ENCODE measurements at regions not wholly inside any gene's neighbourhood (a gene's known extent, or its start where the extent isn't known, plus 50 kb on each side); places are given as distances from the start of the nearest gene placed in this dataset.

GRCh38 chr11:116115801-116116200, 611.6 kb upstream of the CADM1 start:
- Histone ChIP-seq H3K27me3 (ENCODE audit: control insufficient read depth, insufficient read depth, low read length) (no peaks in the 10 kb centered on the region), H3K27ac (ENCODE audit: low read depth in 2 of 2, low read length in 2 of 2) (no peak overlapping the region), H3K4me1 (ENCODE audit: control insufficient read depth in 2 of 3, insufficient read depth in 2 of 3, low read depth in 1 of 3, low read length in 3 of 3) (no peaks in the 10 kb centered on the region), H3K36me3 (ENCODE audit: control insufficient read depth in 2 of 3, insufficient read depth in 3 of 3, low read length in 3 of 3) (no peaks in the 10 kb centered on the region), H3K9ac (ENCODE audit: low read length in 3 of 3) (no peak overlapping the region), H3K4me3 (ENCODE audit: low read length in 3 of 3) (no peak overlapping the region), H3K9me3 (ENCODE audit: control insufficient read depth in 2 of 3, insufficient read depth in 1 of 3, low read length in 3 of 3) (peaks cover 0 to 3% (median 0%) of the 10 kb centered on the region in 3 donors)
- TF ChIP-seq CTCF (IDR thresholded peaks at IDR 0.05; ENCODE audit: borderline replicate concordance, extremely low read depth, insufficient read depth) = no peak
- DNase-seq = no peak
- FAIRE-seq = no peak
- intact Hi-C loops (cut with DNase I) = no loop called here

- Histone ChIP-seq H3K9ac (ENCODE audit: low read length in 3 of 3) (no peak overlapping the region), H3K36me3 (ENCODE audit: control insufficient read depth in 2 of 3, insufficient read depth in 3 of 3, low read length in 3 of 3) (no peaks in the 10 kb centered on the region), H3K27ac (ENCODE audit: low read depth in 2 of 2, low read length in 2 of 2) (no peak overlapping the region), H3K9me3 (ENCODE audit: control insufficient read depth in 2 of 3, insufficient read depth in 1 of 3, low read length in 3 of 3) (peaks cover 0 to 3% (median 0%) of the 10 kb centered on the region in 3 donors), H3K4me1 (ENCODE audit: control insufficient read depth in 2 of 3, insufficient read depth in 2 of 3, low read depth in 1 of 3, low read length in 3 of 3) (no peaks in the 10 kb centered on the region), H3K4me3 (ENCODE audit: low read length in 3 of 3) (no peak overlapping the region), H3K27me3 (ENCODE audit: control insufficient read depth, insufficient read depth, low read length) (no peaks in the 10 kb centered on the region)
- FAIRE-seq = no peak
- no peak for TF ChIP-seq CTCF (IDR thresholded peaks at IDR 0.05; ENCODE audit: borderline replicate concordance, extremely low read depth, insufficient read depth)
- no peak for DNase-seq
- intact Hi-C loops (cut with DNase I) = no loop called here
These were observed 610.0 kb upstream of the CADM1 start for GRCh38 chr11:116114198-116114651.

- no peaks in the 10 kb centered on the region for H3K27me3 ChIP-seq (ENCODE audit: control insufficient read depth, insufficient read depth, low read length)
- FAIRE-seq (no peak), DNase-seq (no peak)
- H3K4me1 ChIP-seq (ENCODE audit: control insufficient read depth in 2 of 3, insufficient read depth in 2 of 3, low read depth in 1 of 3, low read length in 3 of 3) = no peaks in the 10 kb centered on the region
- no peak for TF ChIP-seq CTCF (IDR thresholded peaks at IDR 0.05; ENCODE audit: borderline replicate concordance, extremely low read depth, insufficient read depth)
- H3K9me3 ChIP-seq (ENCODE audit: control insufficient read depth in 2 of 3, insufficient read depth in 1 of 3, low read length in 3 of 3) = peaks cover 0 to 3% (median 0%) of the 10 kb centered on the region in 3 donors
- H3K36me3 ChIP-seq (ENCODE audit: control insufficient read depth in 2 of 3, insufficient read depth in 3 of 3, low read length in 3 of 3) = no peaks in the 10 kb centered on the region
- H3K27ac ChIP-seq (ENCODE audit: low read depth in 2 of 2, low read length in 2 of 2) = no peak overlapping the region
- H3K9ac ChIP-seq (ENCODE audit: low read length in 3 of 3) = no peak overlapping the region
- no peak overlapping the region for H3K4me3 ChIP-seq (ENCODE audit: low read length in 3 of 3)
- intact Hi-C loops (cut with DNase I) = no loop called here
These were observed 608.1 kb upstream of the CADM1 start for GRCh38 chr11:116112087-116112935.
